DMS53 treated with DMSO at 0.1 percent for 48 hours (cell line): ENCODE measurements at regions not wholly inside any gene's neighbourhood (a gene's known extent, or its start where the extent isn't known, plus 50 kb on each side); places are given as distances from the start of the nearest gene placed in this dataset.

Experiments used
- DNase-seq: peaks from one replicate; lab custom pipeline; 2025; ENCODE audit not compliant: unreplicated experiment; lab: John Stamatoyannopoulos, UW

DNA sequence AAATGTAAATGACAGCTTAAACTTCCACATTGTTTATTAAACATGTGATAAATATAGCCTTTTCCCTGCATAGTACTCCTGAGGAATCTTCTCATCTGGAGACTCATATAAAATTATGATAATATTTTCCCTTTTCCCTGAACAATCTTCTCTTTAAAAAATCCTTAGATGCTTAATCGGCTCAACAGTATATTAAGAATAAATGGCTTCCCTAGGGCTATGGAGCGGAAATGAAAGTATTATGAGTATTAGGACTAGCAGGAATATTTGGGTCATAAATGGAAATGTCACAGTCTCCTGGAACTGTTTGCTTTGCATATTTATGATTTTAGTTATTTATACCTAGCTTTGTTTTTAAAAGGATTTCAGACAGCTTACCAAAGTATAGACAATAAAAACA lies 200.7 kb upstream of the PDE5A start:
- DNase-seq = no peak

DNA sequence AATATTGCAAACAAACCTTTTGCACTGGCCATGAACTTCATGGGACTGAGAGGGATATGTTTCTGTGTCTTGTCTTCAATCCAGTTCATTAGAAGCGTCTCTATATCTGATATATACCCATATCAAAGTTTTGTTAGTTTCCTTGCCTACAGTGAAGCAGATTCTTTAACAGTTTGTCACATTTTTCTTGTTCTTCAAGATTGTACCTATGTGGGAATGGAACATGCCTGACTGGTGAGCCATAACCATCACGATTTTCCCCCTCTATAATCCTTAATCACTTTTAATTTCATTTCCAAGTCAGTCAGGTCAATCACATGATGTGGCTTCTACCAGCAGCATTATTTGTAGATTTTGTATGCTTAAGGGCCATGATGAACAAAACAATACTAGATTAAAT lies 197.1 kb upstream of the PDE5A start:
- DNase-seq = no peak

DNA sequence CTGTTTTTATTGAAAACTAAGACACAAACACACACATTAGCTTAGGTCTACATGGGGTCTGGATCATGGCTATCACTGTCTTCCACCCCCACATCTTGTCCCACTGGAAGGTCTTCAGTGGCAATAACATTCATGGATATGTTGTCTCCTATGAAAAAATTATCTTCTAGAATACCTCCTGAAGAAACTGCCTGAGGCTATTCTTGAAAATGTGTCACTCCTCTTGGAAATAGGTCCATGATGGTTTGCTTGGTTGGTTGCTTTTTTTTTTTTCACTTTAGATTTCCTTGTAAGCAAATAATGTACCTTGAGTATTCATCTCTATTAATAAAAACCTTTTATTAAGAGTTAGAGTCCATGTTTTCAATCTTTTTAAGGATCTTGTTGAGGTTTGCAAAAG lies 195.3 kb upstream of the PDE5A start:
- DNase-seq = no peak

DNA sequence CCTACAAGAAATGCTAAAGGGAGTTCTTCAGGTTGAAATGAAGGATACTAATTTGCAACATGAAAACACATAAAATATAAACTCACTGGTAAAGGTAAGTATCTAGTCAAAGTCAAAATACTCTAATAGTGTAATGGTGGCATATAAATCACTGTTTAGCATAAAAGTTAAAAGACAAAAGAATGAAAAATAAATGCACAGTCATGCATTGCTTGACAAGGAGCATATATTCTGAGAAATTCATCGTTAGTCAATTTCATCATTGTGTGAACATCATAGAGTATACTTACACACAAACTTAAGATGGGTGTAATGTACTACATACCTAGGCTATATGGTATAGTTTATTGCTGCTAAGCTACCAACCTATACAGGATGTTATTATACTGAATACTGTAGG lies 194.4 kb upstream of the PDE5A start:
- no peak for DNase-seq

DNA sequence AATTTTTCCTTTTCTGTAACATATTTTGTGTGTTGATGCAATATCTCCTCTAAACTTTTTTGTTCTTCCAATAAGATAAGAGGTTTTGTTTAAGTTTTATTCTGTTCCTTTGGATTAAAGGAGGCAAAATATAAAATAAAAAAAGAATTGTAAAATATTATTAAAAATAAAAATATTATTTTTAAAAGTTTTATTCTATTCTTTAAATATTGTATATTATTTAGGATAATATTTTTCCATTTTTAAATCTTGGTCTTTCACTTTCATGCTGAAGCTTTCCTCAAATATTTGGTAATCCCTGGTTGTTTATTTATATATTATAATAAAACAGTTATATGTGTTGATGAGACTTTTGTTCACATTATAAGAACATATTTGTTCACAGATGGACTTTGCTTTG lies 187.9 kb upstream of the PDE5A start:
- no peak for DNase-seq

DNA sequence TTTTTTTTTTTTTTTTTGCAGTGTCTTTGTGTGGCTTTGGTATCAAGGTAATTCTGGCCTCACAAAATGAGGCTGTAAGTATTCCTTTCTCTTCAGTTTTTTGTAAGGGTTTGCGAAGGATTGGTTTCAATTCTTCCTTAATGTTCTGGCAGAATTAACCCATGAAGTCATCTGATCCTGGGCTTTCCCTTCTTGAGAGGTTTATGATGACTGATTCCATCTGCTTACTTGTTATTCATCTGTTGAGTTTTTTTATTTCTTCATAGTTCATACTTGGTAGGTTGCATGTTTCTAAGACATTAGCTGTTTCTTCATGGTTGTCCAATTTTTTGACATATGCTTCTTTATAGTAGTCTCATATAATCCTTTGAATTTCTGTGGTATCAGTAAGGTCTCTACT lies 181.4 kb upstream of the PDE5A start:
- no peak for DNase-seq

DNA sequence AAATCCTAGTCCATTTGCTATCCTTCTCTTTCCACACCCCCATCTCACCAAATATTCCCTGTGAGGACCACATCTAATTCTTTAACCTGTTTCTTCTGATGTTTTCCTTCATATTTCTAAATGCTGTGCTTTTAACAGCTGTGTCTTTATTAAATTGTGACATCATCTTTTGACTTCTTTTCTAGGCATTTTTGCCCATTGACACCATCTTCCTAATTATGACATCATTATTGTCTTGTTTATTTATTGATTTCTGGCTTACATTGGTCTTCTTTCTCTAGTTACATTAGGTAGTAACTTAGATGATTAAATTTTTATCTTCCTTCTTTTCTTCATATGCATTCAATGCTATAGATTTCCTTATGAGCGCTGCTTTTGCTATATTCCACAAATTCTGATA lies 175.8 kb upstream of the PDE5A start:
- DNase-seq = no peak

DNA sequence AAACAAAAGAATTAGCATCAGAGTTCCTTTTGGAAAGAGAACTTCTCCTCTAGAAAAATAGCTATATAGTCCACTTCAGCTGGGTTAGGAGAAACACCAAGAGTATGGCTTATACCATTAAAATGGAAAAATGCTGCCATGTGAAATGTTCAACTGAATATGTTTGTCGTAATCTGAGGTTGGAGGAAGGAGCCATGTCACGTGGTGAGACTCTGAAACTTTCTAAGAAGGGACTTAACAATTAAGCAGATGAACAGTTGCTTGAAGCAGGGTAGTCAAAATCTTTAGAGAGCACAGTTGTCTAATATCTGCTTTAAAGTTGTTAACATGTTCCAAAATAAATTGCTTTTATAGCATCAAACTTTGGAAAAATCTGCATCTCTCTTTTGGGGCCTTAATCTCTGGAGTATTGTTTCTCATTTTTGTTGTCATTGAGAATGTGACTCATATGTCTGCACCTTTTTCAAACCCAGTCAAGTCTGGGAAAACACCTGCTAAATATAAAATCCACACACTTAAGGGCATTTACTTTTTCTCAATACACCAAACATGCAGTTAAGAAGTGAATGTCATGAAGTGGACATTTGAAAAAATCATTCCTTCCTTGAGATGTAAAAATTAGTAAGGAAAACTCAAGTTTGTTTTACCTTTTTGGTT lies 168.8 kb upstream of the PDE5A start:
- no peak for DNase-seq

DNA sequence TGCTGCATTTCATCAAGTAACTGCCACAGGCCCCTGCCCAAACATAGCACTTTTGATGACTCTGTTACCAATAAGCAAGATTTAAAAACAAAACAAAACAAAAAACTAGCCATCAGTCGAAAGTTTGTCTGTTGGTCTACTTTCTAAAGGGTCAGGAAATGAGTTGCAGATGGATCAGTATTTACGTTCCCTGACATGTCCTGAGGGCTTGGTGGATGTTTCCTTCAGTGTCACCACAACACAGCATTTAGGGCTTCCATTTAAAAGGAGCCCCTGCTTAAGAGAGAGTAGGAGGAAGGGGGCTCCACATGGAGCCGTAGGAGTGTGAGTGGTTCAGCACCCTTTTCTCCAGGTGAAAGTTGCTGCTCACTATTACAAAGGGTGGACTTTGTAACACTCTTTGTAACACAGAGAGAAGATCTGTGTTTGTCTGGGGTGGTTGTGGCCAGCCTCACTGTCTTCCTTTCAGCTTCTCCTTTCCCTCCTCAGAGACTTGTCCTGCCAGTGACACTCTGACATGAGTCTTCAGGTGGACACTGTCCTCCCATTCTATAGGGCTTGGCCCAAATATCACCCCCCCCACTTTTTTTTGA lies 167.5 kb upstream of the PDE5A start:
- DNase-seq = no peak

DNA sequence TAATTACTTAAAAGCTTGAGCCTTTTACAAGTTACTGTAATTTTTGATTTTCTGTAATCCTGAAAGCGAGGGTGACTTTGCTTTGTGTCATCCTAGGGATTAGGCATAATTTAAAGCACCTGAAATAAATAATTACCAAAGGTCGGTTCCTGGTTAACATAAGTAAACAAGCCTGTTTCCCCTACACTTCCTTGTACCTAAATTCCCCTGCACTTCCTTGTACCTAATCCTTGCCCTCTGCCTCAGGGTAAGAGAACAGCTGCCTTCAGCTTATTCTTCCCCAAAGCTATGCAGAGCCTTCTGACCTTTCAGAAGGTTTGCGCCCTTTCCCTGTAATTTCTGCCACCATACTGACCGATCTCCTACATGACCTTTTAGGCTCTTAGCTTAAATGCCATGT lies 166.1 kb upstream of the PDE5A start:
- peak; percentile 35 for DNase-seq

DNA sequence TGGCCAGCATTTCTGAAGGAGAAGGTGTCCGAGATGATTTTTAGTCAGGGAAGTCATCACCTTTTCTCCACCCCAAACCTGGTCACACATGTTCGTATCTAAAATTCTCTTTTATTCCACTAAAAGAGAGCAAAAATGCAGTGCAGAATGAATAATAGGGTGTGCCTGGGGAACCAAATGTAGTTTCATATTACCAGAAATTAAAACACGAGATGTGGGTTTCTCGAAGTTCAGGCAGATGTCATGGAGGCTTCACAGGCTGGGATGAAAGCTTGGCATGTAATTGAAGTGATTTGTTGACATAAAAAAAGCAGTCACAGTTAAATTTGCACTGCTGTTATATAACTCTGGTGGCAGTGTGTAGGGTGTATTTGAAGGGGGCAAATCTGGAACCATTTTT lies 165.5 kb upstream of the PDE5A start:
- DNase-seq = no peak

DNA sequence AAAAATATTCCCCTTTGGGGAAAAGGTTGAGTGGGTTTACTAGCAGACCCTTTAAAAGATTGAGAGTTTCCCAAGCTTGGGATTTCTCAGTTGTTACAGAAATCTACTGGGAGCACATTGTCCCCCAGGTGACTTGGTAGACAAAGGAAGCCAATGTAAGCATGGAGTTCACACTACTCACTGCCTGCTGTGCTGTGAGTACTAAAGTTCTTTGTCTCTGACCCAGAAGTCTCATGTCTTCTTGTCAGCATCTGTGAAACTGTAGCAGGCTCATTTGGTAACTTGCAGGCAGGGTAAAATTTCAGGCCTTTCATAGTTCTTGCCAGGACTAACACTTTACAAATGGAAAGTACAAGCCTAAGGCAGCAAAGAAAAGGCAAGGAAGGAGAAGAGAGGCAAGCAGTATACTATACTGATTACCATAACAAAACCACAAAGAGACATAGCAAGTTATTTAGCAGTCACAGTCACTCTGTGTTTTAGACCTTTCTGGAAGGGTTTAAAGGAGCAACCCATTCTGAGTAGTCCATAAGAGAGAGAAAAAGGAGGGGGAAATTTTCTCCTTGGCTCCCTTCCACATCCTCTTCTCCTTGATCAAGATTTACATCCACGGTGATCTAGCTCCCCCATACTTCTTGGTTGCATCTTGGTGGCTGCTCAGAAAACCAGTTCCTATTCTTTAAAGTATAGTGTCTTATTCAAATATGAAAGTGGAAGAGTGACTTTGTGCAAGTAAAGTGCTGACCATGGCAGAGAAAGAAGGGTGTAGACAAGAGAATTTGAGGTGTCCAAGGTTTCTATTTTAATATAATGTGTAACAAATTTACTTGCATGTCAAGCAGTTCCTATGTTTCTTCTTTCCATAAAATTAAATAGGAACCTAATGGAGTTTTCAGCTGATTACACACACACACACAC lies 160.0 kb upstream of the PDE5A start:
- DNase-seq = no peak

DNA sequence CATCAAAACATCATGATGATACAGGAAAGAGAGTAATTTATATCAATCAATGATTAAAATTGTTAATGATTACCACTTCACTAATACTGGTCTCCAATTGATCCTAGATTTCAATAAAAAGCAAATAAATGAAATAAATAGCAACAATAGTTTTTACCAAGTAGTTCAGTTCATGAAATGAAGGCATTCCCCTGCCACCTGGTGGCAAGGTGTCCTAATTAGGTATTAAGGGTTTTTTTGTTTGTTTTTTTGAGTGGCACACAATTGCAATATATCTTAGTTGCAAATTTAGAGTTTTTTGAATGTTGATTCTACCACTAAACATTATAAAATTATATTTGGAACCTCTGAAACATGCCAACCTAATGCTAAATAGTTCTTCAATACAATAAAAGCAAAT lies 157.4 kb upstream of the PDE5A start:
- no peak for DNase-seq

DNA sequence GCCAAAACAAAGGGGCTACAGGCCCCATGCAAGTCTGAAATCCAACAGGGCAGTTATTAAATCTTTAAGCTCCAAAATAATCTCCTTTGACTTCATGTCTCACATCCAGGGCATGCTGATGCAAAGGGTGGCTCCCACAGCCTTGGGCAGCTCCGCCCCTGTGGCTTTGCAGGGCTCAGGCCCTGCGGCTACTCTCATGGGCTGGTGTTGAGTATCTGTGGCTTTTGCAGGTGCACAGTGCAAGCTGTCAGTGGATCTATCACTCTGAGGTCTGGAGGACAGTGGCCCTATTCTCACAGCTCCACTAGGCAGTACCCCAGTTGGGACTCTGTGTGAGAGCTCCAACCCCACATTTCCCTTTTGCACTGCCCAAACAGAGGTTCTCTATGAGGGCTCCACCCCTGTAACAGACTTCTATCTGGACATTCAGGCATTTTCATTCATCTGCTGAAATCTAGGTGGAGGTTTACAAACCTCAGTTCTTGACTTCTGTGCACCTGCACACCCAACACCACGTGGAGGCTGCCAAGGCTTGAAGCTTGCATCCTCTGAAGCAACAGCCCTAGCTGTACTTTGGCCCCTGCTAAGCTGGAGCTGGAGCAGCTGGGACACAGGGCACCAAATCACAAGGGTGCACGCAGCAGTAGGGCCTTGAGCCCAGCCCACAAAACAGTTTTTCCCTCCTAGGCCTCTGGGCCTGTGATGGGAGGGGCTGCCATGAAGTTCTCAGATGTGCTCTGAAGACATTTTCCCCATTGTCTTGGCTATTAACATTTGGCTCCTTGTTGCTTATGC lies 154.8 kb upstream of the PDE5A start:
- no peak for DNase-seq

DNA sequence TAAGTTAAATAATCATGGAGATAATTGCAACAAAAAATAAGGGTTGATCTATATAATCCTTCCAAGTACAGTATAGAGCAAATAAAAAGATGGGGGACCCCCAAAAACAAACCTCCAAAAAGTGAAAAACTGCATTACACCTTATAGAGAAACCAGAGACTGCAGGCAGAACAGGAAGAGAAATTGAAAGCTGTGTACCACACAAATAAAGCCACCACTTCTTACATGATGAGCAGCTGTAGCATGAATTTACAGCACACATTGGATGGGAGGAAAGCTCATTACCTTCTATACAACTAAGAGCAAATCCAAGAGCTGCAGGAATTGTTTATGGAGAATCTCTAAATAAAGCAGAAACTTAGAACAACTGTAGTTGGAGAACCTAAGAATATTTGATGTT lies 152.4 kb upstream of the PDE5A start:
- DNase-seq = no peak

DNA sequence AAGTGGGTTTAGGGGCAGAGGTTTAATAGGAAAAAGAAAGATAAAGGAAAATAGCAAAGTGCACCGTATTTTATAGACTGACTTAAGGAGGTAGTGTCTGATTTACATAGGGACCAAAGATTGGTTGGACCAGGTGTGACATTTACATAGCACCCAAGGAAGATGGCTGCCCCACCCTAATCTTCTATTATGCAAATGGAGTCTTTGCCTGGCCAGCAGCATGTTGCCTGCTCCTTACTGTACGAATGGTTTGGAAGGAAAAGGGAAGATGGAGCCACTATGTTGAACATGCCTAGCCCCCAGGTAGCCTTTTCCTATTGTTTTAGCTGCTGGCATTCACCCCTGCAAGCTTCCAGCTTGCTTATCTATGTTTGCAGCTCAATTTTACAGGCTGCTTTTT lies 146.2 kb upstream of the PDE5A start:
- no peak for DNase-seq

DNA sequence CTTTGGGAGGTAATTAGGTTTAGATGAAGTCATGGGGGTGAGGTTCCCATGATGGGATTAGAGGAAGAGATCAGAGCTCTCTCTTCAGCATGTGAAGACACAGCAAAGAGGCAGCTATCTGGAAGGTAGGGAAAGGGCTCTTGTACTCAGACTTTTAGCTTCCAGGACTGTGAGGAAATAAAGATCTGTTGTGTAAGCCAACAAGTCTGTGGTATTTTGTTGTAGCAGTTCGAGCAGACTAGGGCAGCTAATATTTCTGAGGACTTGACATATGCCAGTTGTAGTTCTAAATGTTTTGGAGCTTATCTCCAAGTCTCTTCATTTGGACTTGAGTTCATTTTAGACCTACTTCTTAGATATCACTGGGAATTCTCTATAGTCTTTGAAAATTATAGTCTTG lies 137.3 kb upstream of the PDE5A start:
- DNase-seq = no peak

DNA sequence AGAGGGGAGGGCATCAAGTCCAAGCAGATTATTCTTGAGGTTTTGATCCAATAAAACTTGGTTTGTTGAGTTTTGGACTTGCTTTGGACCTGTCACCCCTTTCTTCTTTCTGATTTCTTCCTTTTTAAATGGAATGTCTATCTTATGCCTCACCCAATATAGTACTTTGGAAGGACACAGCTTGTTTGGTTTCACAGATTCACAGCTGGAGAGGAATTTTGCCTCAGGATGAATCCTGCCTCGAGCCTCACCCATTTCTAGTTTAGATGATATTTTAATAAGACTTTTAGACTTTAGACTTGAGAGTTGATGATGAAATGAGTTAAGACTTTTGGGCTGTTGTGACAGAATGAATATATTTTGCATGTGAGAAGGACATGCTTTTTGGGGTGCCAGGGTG lies 136.9 kb upstream of the PDE5A start:
- no peak for DNase-seq

DNA sequence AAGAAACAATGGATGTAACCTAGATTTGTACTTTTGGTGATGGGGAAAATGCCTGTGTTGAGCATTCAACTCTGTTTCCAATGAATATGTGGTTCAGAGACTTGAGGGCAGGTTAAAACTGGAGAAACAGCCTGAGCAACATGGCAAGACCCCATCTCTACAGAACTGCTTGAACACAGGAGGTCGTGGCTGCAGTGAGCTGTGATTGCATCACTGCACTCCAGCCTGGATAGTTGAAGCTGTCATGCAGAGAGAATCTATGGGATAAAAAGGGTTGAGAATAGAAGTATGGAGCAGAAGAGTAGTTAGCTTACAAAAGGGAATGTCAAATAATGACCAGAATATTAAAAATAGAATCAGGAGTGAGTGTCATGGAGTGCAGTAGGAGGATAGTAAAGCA lies 134.8 kb upstream of the PDE5A start:
- no peak for DNase-seq

DNA sequence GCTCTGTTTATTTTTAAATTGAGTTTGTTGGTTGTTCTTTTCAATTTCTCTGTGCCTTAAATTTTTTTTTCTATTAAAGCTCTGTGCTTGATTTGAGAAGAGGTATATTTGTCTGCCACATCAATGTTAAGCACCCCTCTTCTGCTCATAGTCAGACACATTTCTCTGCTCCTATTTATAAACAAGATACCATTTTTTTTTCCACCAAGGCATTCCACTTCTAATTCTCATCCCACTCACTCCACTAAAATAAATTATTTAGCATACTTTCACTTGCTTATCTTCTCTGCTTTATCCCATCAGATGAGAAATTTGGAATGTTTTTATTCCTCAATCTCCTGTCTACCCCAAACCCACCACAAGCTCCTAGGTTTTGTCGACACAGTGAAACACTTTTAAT lies 127.0 kb upstream of the PDE5A start:
- DNase-seq = no peak

DNA sequence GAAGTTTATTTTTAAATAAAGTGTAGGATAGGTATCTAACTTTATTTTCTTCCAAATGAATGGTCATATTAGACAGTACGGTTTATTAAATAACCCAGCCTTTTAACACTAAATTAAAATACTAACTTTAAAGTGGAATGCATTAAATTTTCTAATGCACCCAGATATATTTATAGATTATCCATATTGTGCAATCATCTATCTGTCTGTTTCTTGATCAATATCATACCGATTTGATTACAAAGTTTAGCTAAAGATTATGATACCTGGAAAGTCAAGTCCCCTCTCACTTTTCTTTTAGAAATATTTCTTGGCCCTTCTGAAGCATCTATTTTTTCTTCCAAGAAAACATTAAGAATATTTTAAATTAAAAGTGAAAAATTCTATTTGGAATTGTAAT lies 124.3 kb upstream of the PDE5A start:
- DNase-seq = no peak

DNA sequence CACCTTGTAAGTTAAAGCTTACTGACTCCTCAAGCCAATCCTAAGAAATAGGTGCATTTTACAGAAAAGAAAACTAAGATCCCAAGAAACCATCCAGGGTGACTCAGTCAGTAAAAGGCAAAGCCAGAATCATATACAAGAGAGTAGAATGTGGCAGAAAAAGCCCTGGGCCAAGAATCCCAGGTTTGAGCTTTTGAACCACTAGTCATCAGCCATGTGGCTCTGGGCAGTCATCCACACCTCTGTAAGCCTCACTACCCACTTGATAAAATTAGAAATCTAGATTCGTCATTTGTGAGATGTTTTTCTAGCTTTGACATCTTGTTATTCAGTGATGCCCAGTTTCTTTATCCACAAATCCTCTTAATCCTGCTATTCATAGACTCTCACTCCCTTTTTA lies 122.2 kb upstream of the PDE5A start:
- DNase-seq = no peak
